ENCODE measurements at regions not wholly inside any gene's neighbourhood (a gene's known extent, or its start where the extent isn't known, plus 50 kb on each side); places are given as distances from the start of the nearest gene placed in this dataset.
"Not testable (repeated sequence)": the region's sequence is repeated elsewhere in the genome, so short reads cannot be mapped to it uniquely, and the experiment has no call there.

- DNase-seq (ENCODE audit: low read depth): no peak
These were observed 287.6 kb upstream of the HNRNPA3 start for GRCh38 chr2:176924909-176925534.

- DNase-seq (ENCODE audit: low read depth): no peak
These were observed 286.1 kb upstream of the HNRNPA3 start for GRCh38 chr2:176926453-176926852.

DNA sequence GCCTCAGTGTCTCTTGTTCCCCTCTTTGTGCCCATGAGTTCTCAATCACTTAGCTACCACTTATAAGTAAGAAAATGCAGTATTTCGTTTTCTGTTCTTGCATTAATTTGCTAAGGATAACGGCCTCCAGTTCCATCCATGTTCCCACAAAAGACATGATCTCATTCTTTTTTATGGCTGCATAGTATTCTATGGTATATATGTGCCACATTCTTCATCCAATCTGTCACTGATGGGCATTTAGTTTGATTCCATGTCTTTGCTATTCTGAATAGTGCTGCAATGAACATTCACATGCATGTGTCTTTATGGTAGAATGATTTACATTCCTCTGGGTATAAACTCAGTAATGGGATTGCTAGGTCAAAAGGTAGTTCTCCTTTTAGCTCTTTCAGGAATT is 283.2 kb upstream of the HNRNPA3 start:
- not testable (repeated sequence) for DNase-seq (ENCODE audit: low read depth)

DNA sequence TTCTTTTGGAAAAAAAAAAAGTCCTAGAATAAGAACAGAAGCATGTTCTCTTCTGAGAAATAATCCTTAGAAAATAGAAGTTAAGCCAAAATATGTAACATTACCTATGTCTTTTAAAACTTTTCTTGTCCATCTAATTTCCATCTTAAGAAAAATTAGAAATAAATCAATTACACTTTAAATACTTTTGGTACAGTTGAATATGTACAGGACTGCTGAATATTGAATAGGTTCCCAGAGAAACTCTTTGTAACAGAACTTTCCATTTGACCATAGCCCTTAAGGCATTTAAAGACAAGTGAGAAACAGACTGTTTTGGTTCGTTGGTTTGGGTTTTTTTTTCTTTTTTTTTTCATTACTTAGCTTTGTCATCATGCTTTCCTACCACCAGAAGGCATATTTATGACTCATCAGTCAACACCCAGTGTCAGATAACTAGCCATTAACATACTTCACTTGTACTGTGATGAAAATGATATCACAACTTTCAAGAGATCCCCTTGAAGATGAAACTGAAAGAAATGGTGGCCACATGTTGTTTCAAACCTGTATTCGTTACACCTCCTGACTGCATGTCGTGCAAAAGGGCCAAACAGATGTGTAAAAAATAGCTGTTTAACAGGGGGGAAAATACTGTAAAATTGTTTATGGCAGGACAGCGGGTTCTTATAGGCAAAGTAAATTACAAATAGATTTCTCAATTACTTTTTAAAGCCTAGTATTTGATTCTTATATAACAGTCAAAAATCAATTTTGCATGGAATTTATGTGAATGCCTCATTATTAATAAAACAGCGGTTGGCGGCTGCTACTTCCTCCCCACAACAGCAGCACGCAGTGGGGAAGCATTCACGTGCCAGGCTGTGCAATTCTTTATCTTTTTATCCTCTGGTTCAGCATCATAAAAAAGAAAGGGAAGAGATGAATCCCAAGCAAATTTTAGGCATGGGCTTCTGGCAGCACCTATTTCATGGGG is 280.7 kb upstream of the HNRNPA3 start:
- no peak for DNase-seq (ENCODE audit: low read depth)

- DNase-seq (ENCODE audit: low read depth): no peak
These were observed 278.5 kb upstream of the HNRNPA3 start for GRCh38 chr2:176934131-176934530.

DNA sequence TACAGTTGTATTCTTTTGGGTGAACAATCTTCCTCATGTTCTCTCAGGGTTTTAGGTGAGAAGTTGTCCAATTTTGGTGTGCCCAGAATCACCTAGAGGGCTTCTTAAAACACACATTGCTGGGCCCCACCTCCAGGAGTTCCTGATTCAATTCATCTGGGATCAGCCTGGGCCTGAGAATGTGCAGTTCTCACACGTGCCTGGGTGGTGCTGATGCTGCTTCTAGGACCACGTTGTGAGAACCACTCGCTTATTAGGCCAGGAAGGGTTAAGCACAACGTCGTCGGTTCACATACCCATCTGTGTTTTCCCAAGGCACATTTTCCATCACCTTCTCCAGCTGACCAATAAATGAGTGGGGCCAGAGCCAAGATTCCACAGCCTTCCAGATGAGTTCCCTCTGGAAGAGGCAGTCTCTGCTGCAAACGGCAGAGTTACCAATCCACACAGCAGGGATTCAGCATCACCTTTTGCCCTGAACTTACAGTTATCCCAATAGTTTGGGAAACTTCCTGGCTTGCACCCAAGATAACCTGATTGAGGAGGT is 277.7 kb upstream of the HNRNPA3 start:
- no peak for DNase-seq (ENCODE audit: low read depth)

GRCh38 chr2:176935543-176936102 is 277.0 kb upstream of the HNRNPA3 start:
- no peak for DNase-seq (ENCODE audit: low read depth)

GRCh38 chr2:176936410-176936809 is 276.2 kb upstream of the HNRNPA3 start:
- DNase-seq (ENCODE audit: low read depth): no peak

DNA sequence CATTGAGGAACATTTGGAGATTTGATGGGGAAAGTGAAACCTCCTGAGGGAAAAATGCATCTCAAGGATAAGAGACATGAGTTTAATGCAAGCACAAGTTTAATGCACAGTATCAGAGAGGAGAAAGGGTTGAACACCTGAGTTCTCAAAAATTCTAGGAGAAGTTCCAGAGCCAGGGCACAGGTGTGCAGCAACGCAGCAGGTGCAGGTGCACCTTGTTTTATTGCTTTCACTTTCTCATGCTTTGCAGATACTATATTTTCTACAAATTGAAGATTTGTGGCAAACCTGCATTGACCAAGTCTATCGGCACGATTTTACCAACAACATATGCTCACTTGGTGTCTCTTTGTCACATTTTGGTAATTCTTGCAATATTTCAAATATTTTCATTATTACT is 267.6 kb upstream of the HNRNPA3 start:
- no peak for DNase-seq (ENCODE audit: low read depth)

DNA sequence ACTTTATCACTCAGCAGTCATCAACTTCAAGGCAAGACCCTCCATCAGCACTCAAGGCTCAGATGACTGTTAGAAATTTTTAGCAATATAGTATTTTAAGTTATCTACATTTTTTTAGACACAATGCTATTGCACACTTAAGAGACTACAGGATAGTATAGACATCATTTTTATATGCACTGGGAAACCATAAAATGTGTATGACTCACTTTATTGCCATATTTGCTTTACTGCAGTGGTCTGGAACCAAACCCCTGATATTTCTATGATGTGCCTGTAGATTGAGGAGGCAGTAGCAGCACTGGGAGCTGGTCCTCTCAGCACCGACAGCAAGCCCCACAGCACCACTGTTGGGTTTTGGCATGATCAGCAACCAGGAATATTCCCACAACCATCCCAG is 264.8 kb upstream of the HNRNPA3 start:
- no peak for DNase-seq (ENCODE audit: low read depth)

- DNase-seq (ENCODE audit: low read depth): not testable (repeated sequence)
These were observed 261.4 kb upstream of the HNRNPA3 start for GRCh38 chr2:176951218-176951617.

DNA sequence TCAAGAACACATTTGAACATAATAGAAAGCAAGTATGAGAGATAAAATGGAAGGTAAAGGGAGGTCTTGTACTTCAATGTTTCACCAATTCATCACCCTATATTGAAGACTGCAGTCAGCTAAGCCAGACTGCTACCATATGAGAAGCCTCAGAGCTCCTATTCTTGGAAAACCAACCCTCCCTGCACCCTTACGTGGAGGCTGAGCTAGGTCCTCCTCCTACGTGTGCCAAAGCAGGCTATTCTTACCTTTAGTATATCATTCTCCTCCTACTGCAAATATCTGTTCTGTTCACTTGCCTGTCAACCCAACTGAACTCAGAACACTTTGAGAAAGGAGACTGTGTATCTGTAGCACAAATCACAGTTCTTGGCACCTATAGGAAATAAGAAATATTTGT is 255.8 kb upstream of the HNRNPA3 start:
- no peak for DNase-seq (ENCODE audit: low read depth)

DNA sequence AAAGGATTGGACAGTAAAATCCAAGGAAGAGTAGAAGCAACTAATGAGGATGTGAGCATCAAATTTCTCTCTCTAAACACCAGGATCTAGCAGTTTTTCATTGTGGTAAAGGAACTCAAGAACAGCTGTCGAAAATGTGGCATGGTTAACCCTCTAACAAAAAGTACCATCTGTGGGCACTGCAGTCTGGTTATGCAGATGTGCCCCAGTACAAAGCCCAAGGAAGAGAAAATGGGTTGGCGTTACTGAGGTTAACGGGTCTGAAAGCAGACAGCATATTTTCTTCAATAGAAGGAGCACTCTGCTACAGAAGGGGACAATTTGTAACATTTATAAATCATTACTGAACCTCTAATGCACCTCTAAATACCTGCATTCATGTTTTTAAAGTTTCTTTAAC is 253.0 kb upstream of the HNRNPA3 start:
- DNase-seq (ENCODE audit: low read depth): no peak

GRCh38 chr2:176960061-176960460 is 252.5 kb upstream of the HNRNPA3 start:
- no peak for DNase-seq (ENCODE audit: low read depth)

DNA sequence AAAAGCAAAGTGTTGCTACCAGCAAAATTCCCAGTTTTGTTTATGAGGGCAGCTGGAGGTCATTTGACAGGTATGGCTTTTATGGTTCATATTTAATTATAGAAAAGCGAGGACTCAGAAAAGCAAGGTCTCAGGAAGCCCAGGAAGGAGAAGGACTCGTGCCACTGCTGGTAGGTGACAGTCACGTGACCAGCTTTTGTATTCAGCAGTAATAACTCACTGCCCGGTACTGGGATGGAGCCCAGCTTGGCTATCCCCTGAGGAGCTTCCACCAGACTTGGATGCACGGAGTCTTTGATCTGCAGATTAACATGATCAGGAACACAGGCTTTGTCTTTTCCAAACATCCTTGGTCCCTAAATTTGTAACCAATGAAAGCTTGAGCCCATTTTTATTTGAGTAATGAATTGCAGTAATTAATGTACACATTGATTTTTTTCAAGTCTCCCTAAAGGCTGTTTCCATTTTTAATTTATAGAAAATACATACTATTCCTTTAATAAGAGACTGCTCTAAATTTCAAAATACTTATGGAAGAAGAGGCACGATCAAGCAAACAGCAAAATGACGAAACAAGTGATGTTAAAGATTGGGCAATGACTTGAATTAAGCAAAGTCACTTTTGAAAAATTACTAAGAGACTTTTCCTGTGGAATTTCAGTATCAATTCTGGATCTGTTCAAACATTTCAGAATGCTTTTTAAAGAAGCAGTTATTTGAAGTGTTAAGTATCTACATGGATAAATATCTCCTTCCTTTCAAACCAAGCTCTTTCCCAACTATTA is 251.7 kb upstream of the HNRNPA3 start:
- no peak for DNase-seq (ENCODE audit: low read depth)

GRCh38 chr2:176961775-176962619 is 250.6 kb upstream of the HNRNPA3 start:
- DNase-seq (ENCODE audit: low read depth): no peak

- DNase-seq (ENCODE audit: low read depth): no peak
These were observed 248.9 kb upstream of the HNRNPA3 start for GRCh38 chr2:176963568-176964287.

- DNase-seq (ENCODE audit: low read depth): no peak
These were observed 244.6 kb upstream of the HNRNPA3 start for GRCh38 chr2:176967911-176968450.

DNA sequence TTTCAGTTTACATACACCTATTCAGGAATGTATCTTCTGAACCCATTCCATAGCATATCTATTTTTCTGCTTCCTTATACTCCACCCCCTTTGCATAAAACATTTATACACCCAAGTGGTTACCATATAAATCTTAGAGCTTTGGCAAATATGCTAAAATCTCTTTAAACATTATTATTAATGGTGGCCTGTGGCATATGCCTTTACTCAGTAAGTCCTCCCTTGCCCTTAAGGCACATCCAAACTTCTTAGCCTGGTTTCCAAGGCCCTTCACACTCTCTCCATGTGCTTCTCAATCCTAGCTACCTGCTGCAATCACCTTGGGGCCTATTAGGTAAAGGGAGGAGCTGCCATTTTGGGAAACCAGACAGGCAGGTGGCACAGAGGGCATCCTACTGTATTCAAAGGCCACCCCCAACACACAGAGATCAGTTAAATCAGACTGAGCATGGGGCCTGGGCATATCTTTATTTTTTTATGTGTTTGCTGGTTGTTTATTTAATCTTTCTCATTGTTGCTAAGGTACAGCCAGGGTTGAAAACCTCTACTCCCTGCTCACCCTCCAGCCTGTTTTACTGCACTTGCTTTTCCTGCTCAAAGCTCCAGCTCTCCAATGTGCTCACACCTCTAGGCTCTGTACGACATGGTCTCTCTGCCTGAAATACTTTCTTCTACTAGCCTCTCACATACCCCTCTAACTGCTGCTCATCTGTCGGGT is 242.8 kb upstream of the HNRNPA3 start:
- no peak for DNase-seq (ENCODE audit: low read depth)

Data from stimulated activated CD8-positive, alpha-beta memory T cell treated with anti-CD3 and anti-CD28 coated beads, Interleukin-12 subunit alpha, Interleukin-12 subunit beta, amount 100 ng/mL, for 1 hour (primary cell).